ENCODE measurements at regions not wholly inside any gene's neighbourhood (a gene's known extent, or its start where the extent isn't known, plus 50 kb on each side); places are given as distances from the start of the nearest gene placed in this dataset.

DNA sequence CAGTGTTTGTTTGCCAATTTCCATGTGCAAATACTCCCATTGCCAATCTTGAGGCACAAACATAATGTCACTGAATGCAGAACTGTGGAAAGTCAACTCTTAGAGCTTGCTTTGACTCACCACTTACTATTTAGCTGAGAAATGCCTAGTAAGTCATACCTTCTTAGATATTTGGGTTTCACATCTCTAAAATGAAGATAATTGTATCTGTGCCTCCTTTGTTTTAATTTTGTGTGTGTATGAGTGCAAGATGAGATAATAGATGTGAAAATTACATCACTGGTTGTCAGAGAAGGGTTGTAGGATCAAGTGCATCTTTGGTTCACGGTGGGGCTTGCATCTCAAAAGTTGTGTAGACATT, 407.5 kb downstream of the INHBA start:
- DNase-seq (no peak), ATAC-seq (ENCODE audit: low read depth) (no peak)
- CTCF ChIA-PET, result no interaction called here
- Mint-ChIP-seq H3K27ac (no peak overlapping the region), H3K4me1 (no peaks in the 10 kb centered on the region), H3K4me3 (no peak overlapping the region), H3K27me3 (no peaks in the 10 kb centered on the region), H3K9me3 (ENCODE audit: insufficient read depth) (no peaks in the 10 kb centered on the region)
- Histone ChIP-seq H3K36me3 (replicated peaks in 1 of 2; ENCODE audit: control extremely low read depth in 1 of 2, control insufficient read depth in 1 of 2, extremely low read depth in 1 of 2, insufficient read depth in 2 of 2, low read length in 1 of 2) (no peaks in the 10 kb centered on the region), H3K4me3 (ENCODE audit: control extremely low read depth in 1 of 5, extremely low read depth in 1 of 5, insufficient read depth in 1 of 5, low read depth in 2 of 5, low read length in 4 of 5) (no peak overlapping the region), H3K4me1 (ENCODE audit: control insufficient read depth in 2 of 2, insufficient read depth in 2 of 2, low read length in 2 of 2) (no peaks in the 10 kb centered on the region), H3K4me2 (replicated peaks; ENCODE audit: low read depth, low read length, poor library complexity, severe bottlenecking) (no peak overlapping the region), H3K27ac (ENCODE audit: low read length in 2 of 2) (no peak overlapping the region), H3K9ac (ENCODE audit: low read length) (no peak overlapping the region), H3K9me3 (ENCODE audit: control extremely low read depth in 1 of 3, control insufficient read depth in 2 of 3, insufficient read depth in 1 of 3, low read length in 2 of 3) (no peaks in the 10 kb centered on the region), H2AFZ (ENCODE audit: insufficient read depth, low read depth, low read length, poor library complexity, severe bottlenecking) (no peak overlapping the region), H3K79me2 (ENCODE audit: control insufficient read depth, insufficient read depth, low read length) (no peaks in the 10 kb centered on the region), H4K20me1 (ENCODE audit: control insufficient read depth, insufficient read depth, low read length, poor library complexity, severe bottlenecking) (no peaks in the 10 kb centered on the region), H3K27me3 (replicated peaks in 1 of 4; ENCODE audit: control extremely low read depth in 1 of 4, control insufficient read depth in 3 of 4, insufficient read depth in 4 of 4, low read length in 3 of 4) (no peaks in the 10 kb centered on the region)
- intact Hi-C loops (cut with micrococcal nuclease), result no loop called here
- no peak for TF ChIP-seq EZH2 (IDR thresholded peaks at IDR 0.05; ENCODE audit: borderline replicate concordance, insufficient read depth, low read depth, low read length, poor library complexity, severe bottlenecking)
- TF ChIP-seq, protein P1, sequence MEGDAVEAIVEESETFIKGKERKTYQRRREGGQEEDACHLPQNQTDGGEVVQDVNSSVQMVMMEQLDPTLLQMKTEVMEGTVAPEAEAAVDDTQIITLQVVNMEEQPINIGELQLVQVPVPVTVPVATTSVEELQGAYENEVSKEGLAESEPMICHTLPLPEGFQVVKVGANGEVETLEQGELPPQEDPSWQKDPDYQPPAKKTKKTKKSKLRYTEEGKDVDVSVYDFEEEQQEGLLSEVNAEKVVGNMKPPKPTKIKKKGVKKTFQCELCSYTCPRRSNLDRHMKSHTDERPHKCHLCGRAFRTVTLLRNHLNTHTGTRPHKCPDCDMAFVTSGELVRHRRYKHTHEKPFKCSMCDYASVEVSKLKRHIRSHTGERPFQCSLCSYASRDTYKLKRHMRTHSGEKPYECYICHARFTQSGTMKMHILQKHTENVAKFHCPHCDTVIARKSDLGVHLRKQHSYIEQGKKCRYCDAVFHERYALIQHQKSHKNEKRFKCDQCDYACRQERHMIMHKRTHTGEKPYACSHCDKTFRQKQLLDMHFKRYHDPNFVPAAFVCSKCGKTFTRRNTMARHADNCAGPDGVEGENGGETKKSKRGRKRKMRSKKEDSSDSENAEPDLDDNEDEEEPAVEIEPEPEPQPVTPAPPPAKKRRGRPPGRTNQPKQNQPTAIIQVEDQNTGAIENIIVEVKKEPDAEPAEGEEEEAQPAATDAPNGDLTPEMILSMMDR (IDR thresholded peaks at IDR 0.05), result no peak
- WGBS (ENCODE audit: insufficient coverage), result 100% methylated on average over 1 of the region's 1 CpG
- POLR2A ChIA-PET, result no interaction called here

DNA sequence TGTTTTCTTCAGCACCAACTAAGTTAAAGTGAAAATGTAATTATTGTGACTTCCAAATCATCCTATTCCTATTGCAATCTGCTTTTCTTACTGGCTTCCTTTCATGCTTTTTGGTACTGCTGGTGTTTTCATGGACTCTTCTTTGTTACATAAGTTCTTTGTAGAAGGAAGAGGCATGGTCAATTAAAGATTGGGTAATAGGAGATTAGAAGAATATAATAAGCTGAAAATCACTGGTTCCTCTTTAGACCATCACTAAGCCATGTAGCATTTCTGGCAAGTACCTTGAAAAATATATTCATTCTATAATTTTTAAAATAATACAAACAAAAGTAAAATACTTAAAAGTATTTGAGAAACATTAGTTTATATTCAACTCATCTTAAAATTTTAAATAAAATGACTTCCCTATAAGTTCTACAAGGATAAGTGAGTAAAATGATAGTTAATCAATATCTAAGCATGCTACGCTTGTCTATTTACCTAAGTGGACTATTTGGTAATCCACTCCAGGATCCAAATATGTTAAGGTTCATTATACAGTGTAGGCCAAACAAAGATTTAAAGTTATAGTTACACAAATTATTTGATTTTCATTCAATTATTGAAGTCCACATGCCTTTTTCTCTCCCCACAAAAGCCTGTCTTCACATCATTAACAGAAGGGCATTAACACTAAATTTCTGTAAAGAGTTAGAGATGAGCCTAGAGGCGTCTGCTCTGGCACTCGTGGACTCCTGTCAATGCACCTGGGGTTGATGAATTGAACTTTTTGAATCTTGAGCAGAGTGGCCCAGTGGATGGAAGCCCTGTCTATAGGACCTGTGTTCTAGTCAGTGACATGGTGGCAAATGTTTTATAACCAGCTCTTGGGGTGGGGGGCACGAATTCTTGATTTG, 408.1 kb downstream of the INHBA start:
- Mint-ChIP-seq H3K27ac (no peak overlapping the region), H3K4me3 (no peak overlapping the region), H3K9me3 (ENCODE audit: insufficient read depth) (no peaks in the 10 kb centered on the region), H3K27me3 (no peaks in the 10 kb centered on the region), H3K4me1 (no peaks in the 10 kb centered on the region)
- no peak for ATAC-seq (ENCODE audit: low read depth)
- no peaks in the 10 kb centered on the region for H3K4me1 ChIP-seq (ENCODE audit: control insufficient read depth in 2 of 2, insufficient read depth in 2 of 2, low read length in 2 of 2)
- H3K4me3 ChIP-seq (ENCODE audit: control extremely low read depth in 1 of 5, extremely low read depth in 1 of 5, insufficient read depth in 1 of 5, low read depth in 2 of 5, low read length in 4 of 5), result no peak overlapping the region
- no peak overlapping the region for H3K9ac ChIP-seq (ENCODE audit: low read length)
- H2AFZ ChIP-seq (ENCODE audit: insufficient read depth, low read depth, low read length, poor library complexity, severe bottlenecking), result no peak overlapping the region
- no peaks in the 10 kb centered on the region for H3K9me3 ChIP-seq (ENCODE audit: control extremely low read depth in 1 of 3, control insufficient read depth in 2 of 3, insufficient read depth in 1 of 3, low read length in 2 of 3)
- no peak for DNase-seq
- ChIA-PET POLR2A (no interaction called here), CTCF (no interaction called here)
- intact Hi-C loops (cut with micrococcal nuclease), result no loop called here
- no peaks in the 10 kb centered on the region for H4K20me1 ChIP-seq (ENCODE audit: control insufficient read depth, insufficient read depth, low read length, poor library complexity, severe bottlenecking)
- H3K27me3 ChIP-seq (replicated peaks in 1 of 4; ENCODE audit: control extremely low read depth in 1 of 4, control insufficient read depth in 3 of 4, insufficient read depth in 4 of 4, low read length in 3 of 4), result no peaks in the 10 kb centered on the region
- H3K4me2 ChIP-seq (replicated peaks; ENCODE audit: low read depth, low read length, poor library complexity, severe bottlenecking), result no peak overlapping the region
- WGBS (ENCODE audit: insufficient coverage), result 68% methylated on average over 2 of the region's 4 CpGs
- no peaks in the 10 kb centered on the region for H3K36me3 ChIP-seq (replicated peaks in 1 of 2; ENCODE audit: control extremely low read depth in 1 of 2, control insufficient read depth in 1 of 2, extremely low read depth in 1 of 2, insufficient read depth in 2 of 2, low read length in 1 of 2)
- H3K27ac ChIP-seq (ENCODE audit: low read length in 2 of 2), result no peak overlapping the region
- no peaks in the 10 kb centered on the region for H3K79me2 ChIP-seq (ENCODE audit: control insufficient read depth, insufficient read depth, low read length)
- TF ChIP-seq, protein P1 (IDR thresholded peaks at IDR 0.05), result no peak
- no peak for TF ChIP-seq EZH2 (IDR thresholded peaks at IDR 0.05; ENCODE audit: borderline replicate concordance, insufficient read depth, low read depth, low read length, poor library complexity, severe bottlenecking)
